ENCODE measurements at regions not wholly inside any gene's neighbourhood (a gene's known extent, or its start where the extent isn't known, plus 50 kb on each side); places are given as distances from the start of the nearest gene placed in this dataset.

- TF ChIP-seq CTCF (conservative IDR thresholded peaks at IDR 0.05; ENCODE audit: low read depth in 2 of 2) (peak; percentile 52 to 67), CREB1 (CRISPR knock-in tag; IDR thresholded peaks at IDR 0.05; ENCODE audit: low read depth) (no peak), POLR2AphosphoS5 (IDR thresholded peaks at IDR 0.05; ENCODE audit: low read depth) (no peak), EZH2phosphoT487 (IDR thresholded peaks at IDR 0.05; ENCODE audit: unreplicated experiment) (no peak), REST (IDR thresholded peaks at IDR 0.05; ENCODE audit: unreplicated experiment) (no peak), EZH2 (IDR thresholded peaks at IDR 0.05; ENCODE audit: low read depth, unreplicated experiment) (no peak), ZNF331 (CRISPR knock-in tag; IDR thresholded peaks at IDR 0.05; ENCODE audit: low read depth) (no peak), JUNB (IDR thresholded peaks at IDR 0.05; ENCODE audit: unreplicated experiment) (no peak), NANOG (IDR thresholded peaks at IDR 0.05; ENCODE audit: borderline replicate concordance) (no peak), ZNF462 (CRISPR knock-in tag; IDR thresholded peaks at IDR 0.05) (no peak), ZNF114 (CRISPR knock-in tag; IDR thresholded peaks at IDR 0.05) (no peak), STAT1 (IDR thresholded peaks at IDR 0.05; ENCODE audit: unreplicated experiment) (no peak), ETS1 (IDR thresholded peaks at IDR 0.05) (no peak)
These were observed 1088.3 kb upstream of the SEL1L start for GRCh38 chr14:82621881-82622450.

All from GM23338 (cell line).